Small intestine (tissue), 7 donors: ENCODE measurements at regions not wholly inside any gene's neighbourhood (a gene's known extent, or its start where the extent isn't known, plus 50 kb on each side); places are given as distances from the start of the nearest gene placed in this dataset.
"Not testable (repeated sequence)": the region's sequence is repeated elsewhere in the genome, so short reads cannot be mapped to it uniquely, and the experiment has no call there.

Source experiments
- DNase-seq, 2 donors: peaks; one replicate each; pipeline versions ENCODE4 v3.0.0 to v3.0.0-alpha.2; 2013
- FAIRE-seq: peaks from 2 replicates; lab custom pipeline; 2012; peaks lifted over from hg19 to GRCh38; lab: Jason Lieb, UNC
- H3K27ac ChIP-seq, 3 donors: one replicate each; pipeline ENCODE4 v1.5.1; 2013; ENCODE audit warnings: low read length in 2 of 3, mild to moderate bottlenecking in 2 of 3, control low read depth in 1 of 3, inconsistent platforms in 1 of 3, low read depth in 1 of 3, moderate library complexity in 1 of 3
- H3K27me3 ChIP-seq, 3 donors: one replicate each; pipeline ENCODE4 v1.6.1; 2013; ENCODE audit warnings: low read length in 3 of 3, inconsistent platforms in 1 of 3; ENCODE audit not compliant: control insufficient read depth in 3 of 3, insufficient read depth in 3 of 3
- H3K36me3 ChIP-seq, 3 donors: one replicate each; pipeline ENCODE4 v1.6.1; 2013; ENCODE audit warnings: low read length in 3 of 3, inconsistent platforms in 1 of 3, low read depth in 1 of 3, mild to moderate bottlenecking in 1 of 3, moderate library complexity in 1 of 3; ENCODE audit not compliant: control insufficient read depth in 3 of 3, insufficient read depth in 2 of 3
- H3K4me1 ChIP-seq, 3 donors: one replicate each; pipeline ENCODE4 v1.6.1; 2013; ENCODE audit warnings: low read length in 2 of 3, inconsistent platforms in 1 of 3, low read depth in 1 of 3, mild to moderate bottlenecking in 1 of 3, moderate library complexity in 1 of 3; ENCODE audit not compliant: control insufficient read depth in 3 of 3, insufficient read depth in 2 of 3
- H3K4me3 ChIP-seq, 3 donors: one replicate each; pipeline ENCODE4 v1.5.1; 2013; ENCODE audit warnings: low read length in 3 of 3, control low read depth in 1 of 3, inconsistent platforms in 1 of 3, low read depth in 1 of 3, mild to moderate bottlenecking in 1 of 3, moderate library complexity in 1 of 3
- H3K9me3 ChIP-seq, 2 donors: one replicate each; pipeline ENCODE4 v1.6.1; 2013; ENCODE audit warnings: low read depth in 1 of 2, low read length in 1 of 2; ENCODE audit not compliant: control insufficient read depth in 2 of 2, insufficient read depth in 1 of 2
- WGBS, 3 donors: extraction: QIAGEN DNeasy Blood & Tissue Kit; methylation state at CpG; one replicate each; pipeline ENCODE4 v1.1.7; 2013; 5-methylcytosine and 5-hydroxymethylcytosine counted together
- donor health status: healthy with polysubstance abuse.
- donor health status: control.
- donor health status: control.
- donor health status: Bipolar disorder and iron deficiency.
- donor health status: healthy.

- H3K27ac ChIP-seq = no peak overlapping the region
- H3K4me1 ChIP-seq = no peaks in the 10 kb centered on the region
- 43 to 61% (median 45%) methylated on average over 3 of the region's 3 CpGs for WGBS, 3 donors
- H3K36me3 ChIP-seq = no peaks in the 10 kb centered on the region
- peaks cover 0 to 2% of the 10 kb centered on the region in 2 donors for H3K9me3 ChIP-seq
- H3K27me3 ChIP-seq = no peaks in the 10 kb centered on the region
- DNase-seq (no peak), FAIRE-seq (no peak)
- no peak overlapping the region for H3K4me3 ChIP-seq
Observed at GRCh38 chr12:24679126-24679525, 269.8 kb downstream of the BCAT1 start.

DNA sequence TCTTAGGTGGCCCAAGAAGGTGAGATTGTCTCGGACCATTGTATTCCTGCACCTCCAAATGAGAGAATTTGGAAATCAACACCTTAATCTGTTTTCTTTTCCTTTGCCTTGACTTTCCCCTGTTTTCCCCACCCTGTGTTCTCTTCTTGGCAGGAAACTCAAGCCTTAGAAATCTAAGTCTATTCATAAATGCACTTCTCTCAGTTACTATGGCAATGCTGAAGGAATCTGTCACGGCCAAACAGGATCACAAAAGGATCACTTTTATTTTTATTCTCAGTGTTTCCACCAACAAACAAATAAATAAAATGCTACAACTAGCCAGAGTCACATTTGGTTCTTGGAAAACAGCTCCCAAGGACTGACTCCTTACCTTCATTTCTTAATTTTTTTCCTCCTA lies 270.5 kb downstream of the BCAT1 start:
- FAIRE-seq = no peak
- no peaks in the 10 kb centered on the region for H3K4me1 ChIP-seq
- no peaks in the 10 kb centered on the region for H3K36me3 ChIP-seq
- no peak for DNase-seq
- 67 to 75% (median 73%) methylated on average over 2 of the region's 2 CpGs for WGBS, 3 donors
- no peak overlapping the region for H3K27ac ChIP-seq
- no peak overlapping the region for H3K4me3 ChIP-seq
- no peaks in the 10 kb centered on the region for H3K27me3 ChIP-seq
- H3K9me3 ChIP-seq = peaks cover 0 to 2% of the 10 kb centered on the region in 2 donors

GRCh38 chr12:24668563-24668962 lies 280.3 kb downstream of the BCAT1 start:
- no peaks in the 10 kb centered on the region for H3K27me3 ChIP-seq
- H3K4me3 ChIP-seq = no peak overlapping the region
- 37 to 81% (median 44%) methylated on average over 2 of the region's 2 CpGs for WGBS, 3 donors
- DNase-seq = no peak
- H3K9me3 ChIP-seq = no peaks in the 10 kb centered on the region
- H3K4me1 ChIP-seq = no peaks in the 10 kb centered on the region
- no peak for FAIRE-seq
- H3K27ac ChIP-seq = no peak overlapping the region
- H3K36me3 ChIP-seq = no peaks in the 10 kb centered on the region

DNA sequence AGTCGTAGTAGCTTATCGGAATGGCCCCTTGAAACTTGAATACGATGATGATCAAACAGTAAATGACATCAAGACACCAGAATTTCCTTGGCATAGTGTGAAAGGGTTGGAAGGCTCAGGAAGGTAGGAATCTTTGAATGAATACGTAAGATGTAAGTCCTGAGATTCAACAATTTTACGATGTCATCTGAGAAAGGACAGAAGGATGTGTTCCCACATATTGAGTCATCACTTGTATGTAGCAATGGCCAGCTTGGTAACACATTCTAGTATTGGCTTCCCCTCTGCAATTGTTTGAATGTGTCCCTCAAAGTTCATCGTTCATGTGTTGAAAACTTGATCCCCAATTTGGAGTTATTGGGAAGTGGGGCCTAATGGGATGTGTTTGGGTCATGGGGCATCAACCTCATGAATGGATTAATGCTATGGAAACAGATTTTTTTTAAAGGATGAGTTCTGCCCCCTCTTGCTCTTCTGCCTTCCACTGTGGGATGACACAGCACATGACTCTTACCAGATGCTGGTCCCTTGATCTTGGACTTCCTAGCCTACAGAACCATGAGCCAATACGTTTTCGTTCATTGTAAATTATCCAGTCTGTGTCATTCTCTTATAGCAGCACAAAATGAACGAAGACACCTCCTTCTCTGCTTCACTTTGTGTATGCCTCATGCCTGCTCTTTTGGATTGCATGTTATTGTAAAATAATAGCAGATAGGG lies 284.6 kb downstream of the BCAT1 start:
- DNase-seq = no peak
- Histone ChIP-seq H3K27me3 (no peaks in the 10 kb centered on the region), H3K36me3 (no peaks in the 10 kb centered on the region), H3K4me3 (no peak overlapping the region), H3K4me1 (no peaks in the 10 kb centered on the region), H3K27ac (no peak overlapping the region), H3K9me3 (no peaks in the 10 kb centered on the region)
- whole genome bisulfite sequencing, 3 donors = 88 to 91% (median 90%) methylated on average over 9 of the region's 9 CpGs
- FAIRE-seq = no peak

DNA sequence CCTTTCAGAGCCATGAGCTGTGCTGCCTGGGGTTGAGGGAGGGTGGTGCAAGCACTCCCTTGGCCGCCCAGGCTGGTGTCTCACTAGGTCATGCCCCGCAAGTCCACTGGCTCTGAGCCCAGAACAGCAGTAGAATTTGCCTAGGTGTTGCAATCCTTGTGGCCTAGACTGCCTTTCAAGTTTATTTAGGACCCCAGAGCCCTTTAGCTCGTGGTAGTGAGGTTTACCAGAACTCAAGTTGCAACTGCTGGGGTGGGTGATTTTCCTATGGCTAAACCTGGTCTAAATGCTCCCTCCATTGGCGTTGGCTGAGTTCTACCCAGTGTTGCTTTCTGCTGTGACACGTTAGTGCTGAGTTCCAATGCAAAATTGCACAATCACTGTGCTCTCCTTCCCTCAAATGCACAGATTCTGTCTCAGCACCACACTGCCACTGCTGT lies 287.2 kb downstream of the BCAT1 start:
- H3K4me3 ChIP-seq = no peak overlapping the region
- no peaks in the 10 kb centered on the region for H3K27me3 ChIP-seq
- DNase-seq (no peak), FAIRE-seq (no peak)
- no peaks in the 10 kb centered on the region for H3K4me1 ChIP-seq
- no peaks in the 10 kb centered on the region for H3K36me3 ChIP-seq
- WGBS, 3 donors = 51 to 74% (median 55%) methylated on average over 5 of the region's 5 CpGs
- H3K9me3 ChIP-seq = no peaks in the 10 kb centered on the region
- H3K27ac ChIP-seq = no peak overlapping the region

GRCh38 chr12:24659016-24659415 lies 289.9 kb downstream of the BCAT1 start:
- H3K4me1 ChIP-seq = no peaks in the 10 kb centered on the region
- H3K9me3 ChIP-seq = peaks cover 0 to 3% of the 10 kb centered on the region in 2 donors
- H3K27me3 ChIP-seq = no peaks in the 10 kb centered on the region
- DNase-seq (no peak), FAIRE-seq (no peak)
- no peak overlapping the region for H3K4me3 ChIP-seq
- no peak overlapping the region for H3K27ac ChIP-seq
- WGBS, 3 donors = 95 to 98% (median 95%) methylated on average over 1 of the region's 1 CpG
- no peaks in the 10 kb centered on the region for H3K36me3 ChIP-seq

- H3K4me3 ChIP-seq, H3K36me3 ChIP-seq, FAIRE-seq, H3K27ac ChIP-seq, H3K27me3 ChIP-seq, DNase-seq, H3K4me1 ChIP-seq, H3K9me3 ChIP-seq: not testable (repeated sequence)
- WGBS, 3 donors = 72 to 88% (median 80%) methylated on average over 4 of the region's 4 CpGs
Observed at GRCh38 chr12:24654344-24654743, 294.6 kb downstream of the BCAT1 start.

DNA sequence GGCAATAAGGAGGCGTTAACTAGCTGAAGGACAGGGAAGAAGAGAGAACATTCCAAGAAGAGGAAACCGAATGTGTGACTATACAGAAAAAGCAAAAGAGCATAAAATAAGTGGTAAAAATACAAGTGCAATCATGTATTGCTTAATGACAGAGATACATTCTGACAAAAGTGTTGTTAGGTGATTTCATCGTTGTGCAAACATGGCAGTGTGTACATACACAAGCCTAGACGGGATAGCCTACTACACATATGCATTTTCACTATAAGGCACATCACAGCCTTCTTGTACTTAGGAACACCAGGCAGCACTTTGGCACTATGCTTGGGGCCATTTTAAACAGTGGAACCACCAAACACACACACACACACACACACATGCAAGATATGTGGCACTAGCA lies 299.3 kb downstream of the BCAT1 start:
- Histone ChIP-seq H3K27ac (no peak overlapping the region), H3K36me3 (no peaks in the 10 kb centered on the region), H3K9me3 (peaks cover 0 to 3% of the 10 kb centered on the region in 2 donors), H3K27me3 (no peaks in the 10 kb centered on the region), H3K4me1 (no peaks in the 10 kb centered on the region), H3K4me3 (no peak overlapping the region)
- FAIRE-seq (no peak), DNase-seq (no peak)
- 58 to 74% (median 63%) methylated on average over 4 of the region's 4 CpGs for WGBS, 3 donors

DNA sequence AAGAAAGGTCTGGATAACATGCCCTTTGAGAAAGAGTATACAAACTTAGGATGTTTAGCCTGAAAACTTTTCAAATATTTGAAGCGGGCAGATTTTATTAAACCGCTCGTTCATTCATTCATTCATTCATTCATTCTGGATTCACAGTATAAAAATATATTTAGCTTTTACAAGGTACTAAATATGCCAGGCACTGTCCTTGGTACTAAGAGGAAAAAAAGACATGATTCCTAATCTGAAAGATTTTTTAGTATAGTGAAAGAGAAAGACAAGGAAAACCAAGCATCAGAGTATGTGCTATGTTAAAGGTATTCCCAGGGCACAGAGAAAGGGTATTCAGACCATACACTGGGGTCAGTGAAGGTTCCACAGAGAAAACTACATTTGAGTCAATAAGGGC lies 299.7 kb downstream of the BCAT1 start:
- Histone ChIP-seq H3K27me3 (no peaks in the 10 kb centered on the region), H3K36me3 (no peaks in the 10 kb centered on the region), H3K4me3 (no peak overlapping the region), H3K9me3 (peaks cover 0 to 2% of the 10 kb centered on the region in 2 donors), H3K27ac (no peak overlapping the region), H3K4me1 (no peaks in the 10 kb centered on the region)
- FAIRE-seq = no peak
- DNase-seq = no peak
- WGBS, 3 donors = 51 to 59% (median 51%) methylated on average over 3 of the region's 3 CpGs
